ENCODE measurements at regions not wholly inside any gene's neighbourhood (a gene's known extent, or its start where the extent isn't known, plus 50 kb on each side); places are given as distances from the start of the nearest gene placed in this dataset.

DNA sequence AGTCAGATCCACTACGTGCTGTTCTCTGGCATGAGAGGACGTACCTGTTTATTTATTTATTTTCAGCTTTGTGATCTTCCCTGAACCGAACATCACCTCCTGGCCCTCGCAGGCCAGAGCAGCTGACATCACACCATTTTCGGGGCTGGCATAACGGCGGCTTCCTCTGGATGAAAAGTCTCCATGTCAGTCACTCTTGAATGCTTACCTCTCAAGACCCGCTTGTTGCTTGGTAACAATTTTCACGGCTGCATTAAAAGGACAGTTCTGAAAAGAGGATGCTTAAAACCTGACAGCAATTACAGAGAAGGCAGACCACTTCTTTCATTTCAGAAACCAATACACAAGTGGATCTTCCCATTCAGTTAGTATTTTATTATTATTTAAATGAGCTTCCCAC is 159.8 kb upstream of the CDH4 start:
- no peak overlapping the region for H4K91ac ChIP-seq (ENCODE audit: insufficient read depth, low read depth, low read length)
- H2AFZ ChIP-seq (replicated peaks; ENCODE audit: low read length, poor library complexity): no peak overlapping the region
- no peak overlapping the region for H4K8ac ChIP-seq (ENCODE audit: low read depth in 2 of 2, low read length in 2 of 2)
- no peaks in the 10 kb centered on the region for H3K9me1 ChIP-seq (ENCODE audit: insufficient read depth, low read length)
- H2AK9ac ChIP-seq (replicated peaks; ENCODE audit: low read depth, low read length, poor library complexity): no peak overlapping the region
- TF ChIP-seq NFE2L2 (IDR thresholded peaks at IDR 0.05; ENCODE audit: low read depth, low read length) (no peak), BHLHE40 (IDR thresholded peaks at IDR 0.05; ENCODE audit: low read depth, low read length) (no peak), RCOR1 (IDR thresholded peaks at IDR 0.05; ENCODE audit: insufficient replicate concordance, low read length) (no peak)
- TF ChIP-seq, protein P1, sequence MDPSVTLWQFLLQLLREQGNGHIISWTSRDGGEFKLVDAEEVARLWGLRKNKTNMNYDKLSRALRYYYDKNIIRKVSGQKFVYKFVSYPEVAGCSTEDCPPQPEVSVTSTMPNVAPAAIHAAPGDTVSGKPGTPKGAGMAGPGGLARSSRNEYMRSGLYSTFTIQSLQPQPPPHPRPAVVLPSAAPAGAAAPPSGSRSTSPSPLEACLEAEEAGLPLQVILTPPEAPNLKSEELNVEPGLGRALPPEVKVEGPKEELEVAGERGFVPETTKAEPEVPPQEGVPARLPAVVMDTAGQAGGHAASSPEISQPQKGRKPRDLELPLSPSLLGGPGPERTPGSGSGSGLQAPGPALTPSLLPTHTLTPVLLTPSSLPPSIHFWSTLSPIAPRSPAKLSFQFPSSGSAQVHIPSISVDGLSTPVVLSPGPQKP (IDR thresholded peaks at IDR 0.05; ENCODE audit: borderline replicate concordance, low read depth, low read length): no peak
- 51% methylated on average over 5 of the region's 9 CpGs; no CpG with 5 or more reads in 1 of the 2 experiments for WGBS, 2 experiments (ENCODE audit: extremely low coverage in 2 of 2, insufficient read length in 1 of 2)
- DNase-seq: no peak
- H3K27ac ChIP-seq (ENCODE audit: insufficient read depth, low read length): no peak overlapping the region
- H3K27me3 ChIP-seq (ENCODE audit: control insufficient read depth, insufficient read depth, low read length): no peaks in the 10 kb centered on the region
- no TSS peak for BruUV-seq (replicated peaks)
- H3K56ac ChIP-seq (ENCODE audit: extremely low read depth, insufficient read depth, low read length): no peak overlapping the region
- no peak overlapping the region for H3K23ac ChIP-seq (ENCODE audit: low read depth, low read length)
- H2BK20ac ChIP-seq (ENCODE audit: low read depth, low read length): no peak overlapping the region
- in situ Hi-C loops (cut with MboI; ENCODE audit: low sequenced_read_pairs): no loop called here
- ChIA-PET POLR2A (ENCODE audit: unreplicated experiment) (no interaction called here), CTCF (no interaction called here)
- dilution Hi-C loops (cut with HindIII; ENCODE audit: low sequenced_read_pairs, unreplicated experiment): no loop called here
- no peaks in the 10 kb centered on the region for H3K79me1 ChIP-seq (ENCODE audit: low read depth in 1 of 2, low read length in 2 of 2)
- no peak overlapping the region for H2BK120ac ChIP-seq (ENCODE audit: low read depth, low read length)
- ATAC-seq (ENCODE audit: low read depth): no peak
- no peaks in the 10 kb centered on the region for H3K4me1 ChIP-seq (ENCODE audit: control insufficient read depth, insufficient read depth, low read length)
- no peak overlapping the region for H3K18ac ChIP-seq (ENCODE audit: low read depth, low read length)
- no peak overlapping the region for H3K9ac ChIP-seq (ENCODE audit: low read depth, low read length)
- no peak overlapping the region for H2BK5ac ChIP-seq (ENCODE audit: low read depth, low read length, poor library complexity, severe bottlenecking)
- intact Hi-C loops (cut with micrococcal nuclease): no loop called here
- H2AK5ac ChIP-seq (ENCODE audit: low read depth, low read length): no peak overlapping the region
- H4K5ac ChIP-seq (ENCODE audit: low read depth, low read length): no peak overlapping the region
- H3K14ac ChIP-seq (replicated peaks; ENCODE audit: low read depth, low read length): no peak overlapping the region
- no peak overlapping the region for H3K4me3 ChIP-seq (ENCODE audit: insufficient read depth, low read depth, low read length)
- H3K9me3 ChIP-seq (ENCODE audit: control insufficient read depth, insufficient read depth, low read length): peaks cover 5% of the 10 kb centered on the region
- H3K4ac ChIP-seq (ENCODE audit: low read depth, low read length): no peak overlapping the region
- no peaks in the 10 kb centered on the region for H3K36me3 ChIP-seq (ENCODE audit: control insufficient read depth, insufficient read depth, low read length)
- no peak overlapping the region for H2BK15ac ChIP-seq (ENCODE audit: low read depth, low read length)
- no peaks in the 10 kb centered on the region for H4K20me1 ChIP-seq (ENCODE audit: insufficient read depth, low read length)
- H3K4me2 ChIP-seq (ENCODE audit: low read depth, low read length): no peak overlapping the region
